HFF-Myc (cell line): ENCODE measurements at regions not wholly inside any gene's neighbourhood (a gene's known extent, or its start where the extent isn't known, plus 50 kb on each side); places are given as distances from the start of the nearest gene placed in this dataset.

Experiments
- DNase-seq: peaks from one replicate; pipeline ENCODE4 v3.0.0-alpha.2; 2011; ENCODE audit warnings: low read depth; ENCODE audit errors: extremely low read depth
- H3K4me3 ChIP-seq: replicated peaks from 2 replicates; pipeline ENCODE4 v1.5.1; 2011; ENCODE audit warnings: low read depth, mild to moderate bottlenecking, control low read depth, low read length
- CTCF ChIP-seq: IDR thresholded peaks from 2 replicates; pipeline ENCODE4 v1.5.1; 2012; ENCODE audit warnings: mild to moderate bottlenecking, low read depth, low read length, control low read depth; ENCODE audit errors: missing control alignments

- no peak overlapping the region for H3K4me3 ChIP-seq
- TF ChIP-seq CTCF, result no peak
- no peak for DNase-seq
Measured at GRCh38 chr2:217650229-217650628, 352.6 kb downstream of the TNS1 start.

- DNase-seq, result no peak
- TF ChIP-seq CTCF, result no peak
- no peak overlapping the region for H3K4me3 ChIP-seq
Measured at GRCh38 chr2:217647925-217648324, 354.9 kb downstream of the TNS1 start.

GRCh38 chr2:217647226-217647625 is 355.6 kb downstream of the TNS1 start:
- no peak overlapping the region for H3K4me3 ChIP-seq
- DNase-seq, result no peak
- TF ChIP-seq CTCF, result no peak

- H3K4me3 ChIP-seq, result no peak overlapping the region
- TF ChIP-seq CTCF, result no peak
- no peak for DNase-seq
Measured at GRCh38 chr2:217645896-217646295, 356.9 kb downstream of the TNS1 start.

GRCh38 chr2:217643789-217644301 is 358.9 kb downstream of the TNS1 start:
- no peak for TF ChIP-seq CTCF
- DNase-seq, result no peak
- no peak overlapping the region for H3K4me3 ChIP-seq

GRCh38 chr2:217642944-217643343 is 359.9 kb downstream of the TNS1 start:
- TF ChIP-seq CTCF, result no peak
- no peak overlapping the region for H3K4me3 ChIP-seq
- no peak for DNase-seq

- H3K4me3 ChIP-seq, result no peak overlapping the region
- TF ChIP-seq CTCF, result no peak
- no peak for DNase-seq
Measured at GRCh38 chr2:217641960-217642359, 360.8 kb downstream of the TNS1 start.
